ENCODE measurements at regions not wholly inside any gene's neighbourhood (a gene's known extent, or its start where the extent isn't known, plus 50 kb on each side); places are given as distances from the start of the nearest gene placed in this dataset.

- no peak overlapping the region for H2BK5ac ChIP-seq (ENCODE audit: low read depth, low read length, poor library complexity, severe bottlenecking)
- H3K14ac ChIP-seq (replicated peaks; ENCODE audit: low read depth, low read length) = no peak overlapping the region
- no peaks in the 10 kb centered on the region for H3K36me3 ChIP-seq (ENCODE audit: control insufficient read depth, insufficient read depth, low read length)
- no peak overlapping the region for H4K5ac ChIP-seq (ENCODE audit: low read depth, low read length)
- ATAC-seq (ENCODE audit: low read depth) (no peak), DNase-seq (no peak)
- H4K20me1 ChIP-seq (ENCODE audit: insufficient read depth, low read length) = no peaks in the 10 kb centered on the region
- no peak overlapping the region for H3K18ac ChIP-seq (ENCODE audit: low read depth, low read length)
- no peak overlapping the region for H4K8ac ChIP-seq (ENCODE audit: low read depth in 2 of 2, low read length in 2 of 2)
- H3K27ac ChIP-seq (ENCODE audit: insufficient read depth, low read length) = no peak overlapping the region
- peaks cover 5% of the 10 kb centered on the region for H3K4me1 ChIP-seq (ENCODE audit: control insufficient read depth, insufficient read depth, low read length)
- H3K4ac ChIP-seq (ENCODE audit: low read depth, low read length) = no peak overlapping the region
- H2BK120ac ChIP-seq (ENCODE audit: low read depth, low read length) = no peak overlapping the region
- H4K91ac ChIP-seq (ENCODE audit: insufficient read depth, low read depth, low read length) = no peak overlapping the region
- H2AFZ ChIP-seq (replicated peaks; ENCODE audit: low read length, poor library complexity) = no peak overlapping the region
- in situ Hi-C loops (cut with MboI; ENCODE audit: low sequenced_read_pairs) = no loop called here
- no peak overlapping the region for H2BK20ac ChIP-seq (ENCODE audit: low read depth, low read length)
- POLR2A ChIA-PET (ENCODE audit: unreplicated experiment) = no interaction called here
- H2BK15ac ChIP-seq (ENCODE audit: low read depth, low read length) = no peak overlapping the region
- H3K9me3 ChIP-seq (ENCODE audit: control insufficient read depth, insufficient read depth, low read length) = no peaks in the 10 kb centered on the region
- H3K56ac ChIP-seq (ENCODE audit: extremely low read depth, insufficient read depth, low read length) = no peak overlapping the region
- no peak overlapping the region for H2AK9ac ChIP-seq (replicated peaks; ENCODE audit: low read depth, low read length, poor library complexity)
- H3K4me3 ChIP-seq (ENCODE audit: insufficient read depth, low read depth, low read length) = no peak overlapping the region
- CTCF ChIA-PET = no interaction called here
- no peak overlapping the region for H3K23ac ChIP-seq (ENCODE audit: low read depth, low read length)
- H3K9ac ChIP-seq (ENCODE audit: low read depth, low read length) = no peak overlapping the region
- TF ChIP-seq NFE2L2 (IDR thresholded peaks at IDR 0.05; ENCODE audit: low read depth, low read length) = no peak
- no peak for TF ChIP-seq ELK1 (IDR thresholded peaks at IDR 0.05; ENCODE audit: borderline replicate concordance, low read depth, low read length)
- TF ChIP-seq CHD1 (IDR thresholded peaks at IDR 0.05; ENCODE audit: low read depth, low read length) = no peak
- TF ChIP-seq CEBPB (IDR thresholded peaks at IDR 0.05; ENCODE audit: low read depth, low read length) = no peak
- TF ChIP-seq RFX5 (IDR thresholded peaks at IDR 0.05; ENCODE audit: low read depth, low read length) = no peak
- no peak for TF ChIP-seq SMC3 (IDR thresholded peaks at IDR 0.05; ENCODE audit: low read depth, low read length)
- no peak for TF ChIP-seq RCOR1 (IDR thresholded peaks at IDR 0.05; ENCODE audit: insufficient replicate concordance, low read length)
- TF ChIP-seq RAD21 (IDR thresholded peaks at IDR 0.05; ENCODE audit: low read length) = no peak
- no peak for TF ChIP-seq MAZ (IDR thresholded peaks at IDR 0.05; ENCODE audit: borderline replicate concordance, low read depth, low read length)
- no peak for TF ChIP-seq POLR2A (IDR thresholded peaks at IDR 0.05; ENCODE audit: low read depth, low read length)
- no peak for TF ChIP-seq MAFK (IDR thresholded peaks at IDR 0.05; ENCODE audit: low read depth, low read length)
- TF ChIP-seq BHLHE40 (IDR thresholded peaks at IDR 0.05; ENCODE audit: low read depth, low read length) = no peak
- no peak for TF ChIP-seq USF2 (IDR thresholded peaks at IDR 0.05; ENCODE audit: low read depth, low read length)
- no peak for TF ChIP-seq FOS (IDR thresholded peaks at IDR 0.05; ENCODE audit: low read depth, low read length)
- TF ChIP-seq CTCF (conservative IDR thresholded peaks at IDR 0.05; ENCODE audit: low read depth, low read length) = no peak
- no peak for TF ChIP-seq MXI1 (IDR thresholded peaks at IDR 0.05; ENCODE audit: borderline replicate concordance, low read depth, low read length)
- no peak overlapping the region for H3K4me2 ChIP-seq (ENCODE audit: low read depth, low read length)
- intact Hi-C loops (cut with micrococcal nuclease) = loop anchor here (5.0 kb wide), 1 partner anchor 132 kb away; no protein-coding TSS in a partner anchor
- no peaks in the 10 kb centered on the region for H3K27me3 ChIP-seq (ENCODE audit: control insufficient read depth, insufficient read depth, low read length)
- H3K9me1 ChIP-seq (ENCODE audit: insufficient read depth, low read length) = no peaks in the 10 kb centered on the region
- no peaks in the 10 kb centered on the region for H3K79me1 ChIP-seq (ENCODE audit: low read depth in 1 of 2, low read length in 2 of 2)
- 17% methylated on average over 1 of the region's 4 CpGs; no CpG with 5 or more reads in 1 of the 2 experiments for WGBS, 2 experiments (ENCODE audit: extremely low coverage in 2 of 2, insufficient read length in 1 of 2)
- no TSS peak for BruUV-seq (replicated peaks)
- dilution Hi-C loops (cut with HindIII; ENCODE audit: low sequenced_read_pairs, unreplicated experiment) = no loop called here
- no peak overlapping the region for H2AK5ac ChIP-seq (ENCODE audit: low read depth, low read length)
Observed at GRCh38 chr11:95559899-95560298, 229.7 kb downstream of the FAM76B start.

Data from IMR-90 (cell line).